Testis (tissue), 2 donors: ENCODE measurements at regions not wholly inside any gene's neighbourhood (a gene's known extent, or its start where the extent isn't known, plus 50 kb on each side); places are given as distances from the start of the nearest gene placed in this dataset.

Experiments used
- POLR2A ChIP-seq: fragments of 450-650 bp; IDR thresholded peaks from one replicate; pipeline ENCODE4 v1.6.1; 2017; ENCODE audit warnings: antibody characterized with exemption, mild to moderate bottlenecking, moderate library complexity
- TF ChIP-seq, protein P1 (sequence below), 3 experiments: fragments of 450-650 bp in 2 of 3; fragments of 200-600 bp in 1 of 3; sonication (generic) in 1 of 3; IDR thresholded peaks; one replicate each; pipeline ENCODE4 v1.5.1; 2016 to 2019; ENCODE audit warnings: antibody characterized with exemption in 3 of 3, mild to moderate bottlenecking in 2 of 3, moderate library complexity in 1 of 3

DNA sequence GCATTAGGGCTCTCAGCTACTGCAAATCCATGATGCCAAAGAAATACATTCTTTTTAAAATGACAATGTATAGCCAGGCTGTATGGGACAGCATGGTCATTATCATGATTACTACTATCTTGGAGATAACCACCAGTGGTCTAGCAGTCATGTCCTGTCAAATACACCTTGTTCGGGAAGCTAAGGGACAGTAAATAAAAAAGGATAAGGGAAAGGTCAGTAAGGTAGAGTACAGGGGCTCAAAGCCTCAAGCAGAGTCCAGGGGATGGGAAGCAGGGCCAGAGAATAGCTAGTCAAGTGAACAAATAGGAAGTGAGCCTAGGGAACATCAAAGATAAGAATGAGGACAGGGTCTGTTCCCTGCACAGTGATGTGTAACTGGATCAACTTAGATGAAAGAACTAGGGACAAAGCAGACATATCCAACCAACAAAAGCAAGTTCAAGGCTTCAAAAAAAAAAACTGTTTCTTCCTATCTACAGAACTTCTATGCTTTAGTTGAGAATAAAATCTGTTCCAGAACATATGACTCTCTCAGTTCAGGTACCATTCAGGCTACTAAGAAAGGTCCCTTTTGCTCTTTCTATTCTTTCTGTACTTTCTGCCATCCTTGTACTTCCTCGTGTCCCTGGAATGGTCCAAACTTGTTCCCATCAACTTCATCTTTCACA lies 62.9 kb upstream of the EHBP1 start:
- TF ChIP-seq, protein P1, sequence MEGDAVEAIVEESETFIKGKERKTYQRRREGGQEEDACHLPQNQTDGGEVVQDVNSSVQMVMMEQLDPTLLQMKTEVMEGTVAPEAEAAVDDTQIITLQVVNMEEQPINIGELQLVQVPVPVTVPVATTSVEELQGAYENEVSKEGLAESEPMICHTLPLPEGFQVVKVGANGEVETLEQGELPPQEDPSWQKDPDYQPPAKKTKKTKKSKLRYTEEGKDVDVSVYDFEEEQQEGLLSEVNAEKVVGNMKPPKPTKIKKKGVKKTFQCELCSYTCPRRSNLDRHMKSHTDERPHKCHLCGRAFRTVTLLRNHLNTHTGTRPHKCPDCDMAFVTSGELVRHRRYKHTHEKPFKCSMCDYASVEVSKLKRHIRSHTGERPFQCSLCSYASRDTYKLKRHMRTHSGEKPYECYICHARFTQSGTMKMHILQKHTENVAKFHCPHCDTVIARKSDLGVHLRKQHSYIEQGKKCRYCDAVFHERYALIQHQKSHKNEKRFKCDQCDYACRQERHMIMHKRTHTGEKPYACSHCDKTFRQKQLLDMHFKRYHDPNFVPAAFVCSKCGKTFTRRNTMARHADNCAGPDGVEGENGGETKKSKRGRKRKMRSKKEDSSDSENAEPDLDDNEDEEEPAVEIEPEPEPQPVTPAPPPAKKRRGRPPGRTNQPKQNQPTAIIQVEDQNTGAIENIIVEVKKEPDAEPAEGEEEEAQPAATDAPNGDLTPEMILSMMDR (IDR thresholded peaks at IDR 0.05) = no peak
- TF ChIP-seq POLR2A = no peak
